Activated CD4-positive, alpha-beta memory T cell treated with anti-CD3 and anti-CD28 coated beads for 36 hours (primary cell): ENCODE measurements at regions not wholly inside any gene's neighbourhood (a gene's known extent, or its start where the extent isn't known, plus 50 kb on each side); places are given as distances from the start of the nearest gene placed in this dataset.

Experiments used
- CTCF ChIA-PET: fragments of 350-600 bp; sonication (Branson Sonifier 250); formaldehyde crosslinking; loops from one replicate; lab custom pipeline; 2021; ENCODE audit warnings: antibody characterized with exemption, inconsistent platforms; lab: Charles Lee
- POLR2A ChIA-PET: fragments of 350-600 bp; sonication (Branson Sonifier 250); formaldehyde crosslinking; loops from one replicate; lab custom pipeline; 2021; ENCODE audit warnings: antibody characterized with exemption; lab: Charles Lee
- DNase-seq: peaks from one replicate; pipeline ENCODE4 v3.0.0-alpha.2; 2020
- H3K27ac Mint-ChIP-seq: one replicate; pipeline ENCODE4 v1.8.0; 2021; ENCODE audit warnings: mixed read lengths
- H3K27me3 Mint-ChIP-seq: one replicate; pipeline ENCODE4 v1.8.0; 2021; ENCODE audit warnings: mixed read lengths
- H3K36me3 Mint-ChIP-seq: one replicate; pipeline ENCODE4 v1.8.0; 2021; ENCODE audit warnings: mixed read lengths
- H3K4me1 Mint-ChIP-seq: one replicate; pipeline ENCODE4 v1.8.0; 2021; ENCODE audit warnings: low read depth, mixed read lengths
- H3K4me3 Mint-ChIP-seq: one replicate; pipeline ENCODE4 v1.8.0; 2021; ENCODE audit warnings: mild to moderate bottlenecking, mixed read lengths
- H3K9me3 Mint-ChIP-seq: one replicate; pipeline ENCODE4 v1.8.0; 2021; ENCODE audit warnings: mixed read lengths
- intact Hi-C: fragments of 100-400 bp; cut with micrococcal nuclease; formaldehyde crosslinking; loops from one replicate; pipeline ENCODE4 v1.15.1; 2023

DNA sequence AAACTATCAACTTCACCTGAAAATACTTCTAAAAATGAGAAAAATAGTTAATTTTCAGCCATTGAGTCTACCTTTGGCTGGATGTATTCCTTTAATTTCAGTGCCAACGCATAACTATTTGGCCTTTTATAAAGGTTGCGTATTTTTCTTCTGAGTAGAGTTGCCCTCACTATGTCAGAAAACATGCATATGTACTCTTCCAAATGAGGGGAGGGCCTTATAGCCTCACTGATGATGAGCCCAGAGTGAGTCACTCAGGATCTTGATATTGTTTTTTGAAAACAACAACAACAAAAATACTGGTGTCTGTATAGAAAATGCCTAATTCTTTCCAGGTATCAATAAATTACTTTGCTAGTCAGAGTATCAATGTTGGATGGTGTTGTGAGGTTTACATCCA, 349.3 kb downstream of the FBXO8 start:
- H3K4me1 Mint-ChIP-seq, result no peaks in the 10 kb centered on the region
- H3K4me3 Mint-ChIP-seq, result no peak overlapping the region
- ChIA-PET POLR2A (no interaction called here), CTCF (no interaction called here)
- intact Hi-C loops, result no loop called here
- H3K9me3 Mint-ChIP-seq, result no peaks in the 10 kb centered on the region
- H3K27me3 Mint-ChIP-seq, result no peaks in the 10 kb centered on the region
- H3K27ac Mint-ChIP-seq, result no peak overlapping the region
- DNase-seq, result no peak
- no peaks in the 10 kb centered on the region for H3K36me3 Mint-ChIP-seq

DNA sequence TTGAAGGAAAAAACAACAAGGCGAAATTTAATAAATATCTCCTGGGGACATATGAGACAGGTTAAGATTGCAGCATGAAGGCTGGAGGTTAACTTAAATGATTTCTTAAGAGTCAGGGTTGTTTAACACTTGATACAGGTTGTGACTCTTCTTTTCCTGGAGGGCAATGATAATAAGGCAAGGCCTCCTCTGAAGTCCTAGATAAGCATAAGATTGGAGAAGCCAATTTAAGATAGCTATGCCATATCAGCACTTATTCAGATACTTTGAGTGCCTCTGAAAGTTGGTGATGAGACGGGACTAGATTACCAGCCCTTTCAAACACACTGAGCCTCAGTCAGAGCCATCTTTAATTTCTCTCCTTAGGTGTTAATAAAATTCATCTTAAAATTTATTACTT, 350.8 kb downstream of the FBXO8 start:
- DNase-seq, result no peak
- intact Hi-C loops, result no loop called here
- Mint-ChIP-seq H3K4me1 (no peaks in the 10 kb centered on the region), H3K36me3 (no peaks in the 10 kb centered on the region), H3K27me3 (no peaks in the 10 kb centered on the region), H3K4me3 (no peak overlapping the region), H3K27ac (no peak overlapping the region), H3K9me3 (no peaks in the 10 kb centered on the region)
- ChIA-PET CTCF (no interaction called here), POLR2A (no interaction called here)

DNA sequence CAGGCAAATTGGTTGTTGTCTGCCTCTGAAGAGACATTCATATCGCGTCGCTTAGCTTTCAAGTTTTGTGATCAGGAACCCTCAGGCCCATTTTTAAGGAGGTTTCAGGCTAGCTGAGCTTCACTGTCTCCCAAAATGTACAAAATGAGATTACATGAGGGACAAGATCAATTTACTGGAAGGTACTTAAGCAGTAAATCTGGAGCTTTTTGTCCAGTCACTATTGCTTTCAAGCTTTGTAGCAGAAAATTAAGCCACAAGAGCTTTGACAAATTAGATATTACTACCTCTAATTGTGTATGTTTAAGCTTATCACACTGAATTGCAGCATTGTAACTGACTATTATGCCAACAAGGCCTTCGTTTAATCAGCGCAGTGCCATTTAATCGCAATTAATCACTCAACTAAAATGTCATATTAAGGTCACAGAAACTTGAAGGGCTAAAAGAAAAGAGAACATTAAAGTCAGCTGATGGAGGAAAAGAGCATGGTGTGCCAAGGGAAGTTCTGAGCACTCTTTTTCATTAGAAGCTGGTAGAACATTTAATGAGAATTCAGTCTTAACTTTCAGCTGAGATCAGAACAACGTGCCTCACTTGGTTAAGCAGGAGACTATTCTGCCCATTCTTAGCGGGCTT, 353.0 kb downstream of the FBXO8 start:
- H3K9me3 Mint-ChIP-seq, result no peaks in the 10 kb centered on the region
- no peaks in the 10 kb centered on the region for H3K36me3 Mint-ChIP-seq
- H3K4me3 Mint-ChIP-seq, result no peak overlapping the region
- H3K27ac Mint-ChIP-seq, result no peak overlapping the region
- CTCF ChIA-PET, result no interaction called here
- no peak for DNase-seq
- POLR2A ChIA-PET, result no interaction called here
- intact Hi-C loops, result no loop called here
- H3K4me1 Mint-ChIP-seq, result no peaks in the 10 kb centered on the region
- no peaks in the 10 kb centered on the region for H3K27me3 Mint-ChIP-seq

DNA sequence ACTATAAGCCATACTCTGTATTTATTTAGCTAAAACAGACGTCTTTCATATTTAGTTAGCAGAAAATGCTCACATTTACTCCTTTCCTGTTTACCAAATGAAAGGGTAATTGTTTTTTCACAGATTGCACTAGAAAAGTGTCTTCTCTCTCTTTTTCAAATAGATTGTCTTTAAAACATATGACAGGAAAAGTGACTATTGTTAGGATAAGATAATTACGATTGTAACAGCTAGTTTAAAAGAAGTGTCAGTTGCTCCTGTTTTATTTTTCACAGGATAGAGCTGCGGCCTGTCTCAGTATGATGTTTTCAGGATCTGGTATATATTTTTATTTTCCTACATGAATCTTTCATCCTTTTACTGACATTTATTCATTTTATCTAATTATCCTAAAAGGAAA, 353.5 kb downstream of the FBXO8 start:
- Mint-ChIP-seq H3K4me1 (no peaks in the 10 kb centered on the region), H3K27me3 (no peaks in the 10 kb centered on the region), H3K36me3 (no peaks in the 10 kb centered on the region), H3K9me3 (no peaks in the 10 kb centered on the region), H3K27ac (no peak overlapping the region), H3K4me3 (no peak overlapping the region)
- intact Hi-C loops, result no loop called here
- CTCF ChIA-PET, result no interaction called here
- POLR2A ChIA-PET, result no interaction called here
- no peak for DNase-seq

DNA sequence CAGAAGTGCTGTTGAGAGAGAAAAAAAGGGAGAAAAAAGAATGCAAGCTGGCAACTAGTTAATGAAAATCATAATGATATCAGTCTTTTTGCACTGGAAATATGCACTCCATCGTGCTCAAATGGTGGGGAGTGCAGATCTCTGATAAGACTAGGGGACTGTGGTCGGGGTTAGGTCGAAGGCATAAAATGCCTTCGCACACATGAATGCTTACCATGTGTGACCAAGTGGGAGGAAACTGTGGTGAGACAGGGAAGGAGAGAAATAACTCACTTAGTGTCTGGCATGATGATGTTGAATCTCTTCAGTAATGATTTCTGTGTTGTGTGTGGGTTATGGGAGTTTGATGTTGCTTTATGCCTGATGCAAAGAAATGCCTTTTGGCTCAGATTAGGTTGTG, 358.9 kb downstream of the FBXO8 start:
- POLR2A ChIA-PET, result no interaction called here

DNA sequence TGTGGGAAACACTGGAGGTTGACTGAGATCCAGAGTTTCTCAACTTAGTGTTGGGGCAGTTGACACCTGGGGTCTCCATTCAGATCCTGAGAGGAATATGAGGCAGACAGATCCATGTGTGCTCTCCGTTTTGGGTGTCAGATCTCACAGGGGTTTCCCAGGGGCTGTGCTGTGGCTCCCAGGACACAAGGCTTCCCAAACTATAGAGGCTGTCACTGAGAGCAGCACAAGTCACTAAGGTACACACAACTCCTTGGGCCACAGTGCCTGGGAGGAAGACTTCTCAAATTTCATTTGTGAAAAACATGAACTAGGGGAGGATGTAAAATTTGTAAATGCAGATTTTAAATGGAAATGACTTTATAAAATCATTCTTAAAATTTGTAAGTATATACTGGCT, 363.6 kb downstream of the FBXO8 start:
- Mint-ChIP-seq H3K27ac (no peak overlapping the region), H3K36me3 (no peaks in the 10 kb centered on the region), H3K27me3 (no peaks in the 10 kb centered on the region), H3K4me1 (no peaks in the 10 kb centered on the region), H3K4me3 (no peak overlapping the region), H3K9me3 (no peaks in the 10 kb centered on the region)
- ChIA-PET CTCF (no interaction called here), POLR2A (no interaction called here)
- intact Hi-C loops, result no loop called here
- no peak for DNase-seq

More for the DNA sequence above, 358.9 kb downstream of the FBXO8 start:
- H3K27ac Mint-ChIP-seq, result no peak overlapping the region
- intact Hi-C loops, result no loop called here
- no peak for DNase-seq
- H3K4me1 Mint-ChIP-seq, result no peaks in the 10 kb centered on the region
- H3K27me3 Mint-ChIP-seq, result no peaks in the 10 kb centered on the region
- no peak overlapping the region for H3K4me3 Mint-ChIP-seq
- H3K9me3 Mint-ChIP-seq, result no peaks in the 10 kb centered on the region
- H3K36me3 Mint-ChIP-seq, result no peaks in the 10 kb centered on the region
- CTCF ChIA-PET, result no interaction called here

DNA sequence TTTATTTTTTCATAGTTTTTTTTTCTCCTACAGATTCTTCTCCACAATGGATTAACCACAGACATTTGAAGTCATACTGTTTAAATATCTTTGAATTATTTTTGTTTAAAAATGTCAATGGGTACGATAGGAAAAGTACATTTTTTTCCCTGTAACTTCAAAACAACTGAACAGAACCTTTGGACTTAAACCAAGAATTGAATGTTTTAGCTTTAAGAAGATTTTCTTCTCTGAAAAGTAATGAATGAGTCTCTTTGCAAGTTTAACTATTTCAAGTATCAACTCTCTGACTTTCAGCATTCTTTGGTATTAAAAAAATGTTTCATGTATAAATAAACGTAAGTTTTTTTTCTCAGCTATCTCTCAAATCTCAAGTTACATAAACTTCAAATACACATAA, 364.3 kb downstream of the FBXO8 start:
- Mint-ChIP-seq H3K36me3 (no peaks in the 10 kb centered on the region), H3K27ac (no peak overlapping the region), H3K4me3 (no peak overlapping the region), H3K27me3 (no peaks in the 10 kb centered on the region), H3K4me1 (no peaks in the 10 kb centered on the region), H3K9me3 (no peaks in the 10 kb centered on the region)
- CTCF ChIA-PET, result no interaction called here
- POLR2A ChIA-PET, result no interaction called here
- intact Hi-C loops, result no loop called here
- no peak for DNase-seq

DNA sequence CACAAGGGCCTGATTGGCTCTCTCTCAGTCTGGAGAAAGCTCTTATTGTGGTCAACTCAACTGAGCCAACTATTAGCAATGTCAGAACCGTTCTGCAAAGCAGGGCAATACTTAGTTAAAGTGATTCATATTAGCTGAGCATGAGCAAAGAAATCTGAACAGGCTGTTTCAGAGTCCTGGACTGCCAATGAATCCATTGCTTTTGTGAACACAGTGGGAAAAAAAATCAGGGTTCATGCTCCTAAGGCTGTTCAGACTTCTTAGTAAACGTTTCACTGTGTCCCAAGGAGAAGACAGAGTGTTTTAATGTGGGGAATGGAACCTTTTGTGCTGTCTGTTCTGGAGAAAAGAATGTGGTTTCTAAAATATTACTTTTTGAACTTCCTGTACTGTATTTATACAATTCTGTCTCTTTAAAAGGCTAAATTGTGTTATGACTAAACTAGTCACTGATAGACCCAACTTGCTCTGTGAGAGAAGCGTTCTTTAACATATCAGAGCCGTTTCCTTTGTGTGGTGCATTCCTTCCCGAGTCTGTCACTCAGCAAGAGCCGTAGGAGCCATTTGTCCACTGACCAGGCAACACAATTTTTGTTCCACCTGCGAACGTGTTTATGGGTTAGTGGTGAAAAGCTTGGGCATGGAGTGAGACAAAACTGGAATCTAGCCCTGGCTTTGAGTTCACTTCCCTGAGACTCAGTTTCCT, 366.1 kb downstream of the FBXO8 start:
- no peak overlapping the region for H3K27ac Mint-ChIP-seq
- H3K27me3 Mint-ChIP-seq, result no peaks in the 10 kb centered on the region
- H3K9me3 Mint-ChIP-seq, result no peaks in the 10 kb centered on the region
- intact Hi-C loops, result no loop called here
- DNase-seq, result no peak
- ChIA-PET POLR2A (no interaction called here), CTCF (no interaction called here)
- no peak overlapping the region for H3K4me3 Mint-ChIP-seq
- no peaks in the 10 kb centered on the region for H3K36me3 Mint-ChIP-seq
- no peaks in the 10 kb centered on the region for H3K4me1 Mint-ChIP-seq

DNA sequence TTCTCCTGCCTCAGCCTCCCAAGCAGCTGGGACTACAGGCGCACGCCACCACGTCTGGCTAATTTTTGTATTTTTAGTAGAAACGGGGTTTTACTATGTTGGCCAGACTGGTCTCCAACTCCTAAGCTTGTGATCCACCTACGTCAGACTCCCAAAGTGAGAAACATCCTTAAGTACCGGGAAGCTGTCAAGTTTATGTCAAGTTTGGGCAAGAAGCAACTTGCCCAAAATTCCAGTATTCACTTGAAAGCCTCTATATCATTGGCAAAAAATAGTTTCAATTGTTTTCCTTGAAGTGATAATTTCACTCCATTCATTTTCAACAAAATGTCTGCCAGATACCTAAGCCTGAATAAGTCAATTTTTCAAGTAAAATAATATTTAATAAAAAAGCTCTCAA, 370.0 kb downstream of the FBXO8 start:
- no peak overlapping the region for H3K27ac Mint-ChIP-seq
- no peaks in the 10 kb centered on the region for H3K36me3 Mint-ChIP-seq
- H3K4me3 Mint-ChIP-seq, result no peak overlapping the region
- CTCF ChIA-PET, result no interaction called here
- POLR2A ChIA-PET, result no interaction called here
- no peak for DNase-seq
- intact Hi-C loops, result no loop called here
- H3K27me3 Mint-ChIP-seq, result no peaks in the 10 kb centered on the region
- H3K9me3 Mint-ChIP-seq, result no peaks in the 10 kb centered on the region
- no peaks in the 10 kb centered on the region for H3K4me1 Mint-ChIP-seq

DNA sequence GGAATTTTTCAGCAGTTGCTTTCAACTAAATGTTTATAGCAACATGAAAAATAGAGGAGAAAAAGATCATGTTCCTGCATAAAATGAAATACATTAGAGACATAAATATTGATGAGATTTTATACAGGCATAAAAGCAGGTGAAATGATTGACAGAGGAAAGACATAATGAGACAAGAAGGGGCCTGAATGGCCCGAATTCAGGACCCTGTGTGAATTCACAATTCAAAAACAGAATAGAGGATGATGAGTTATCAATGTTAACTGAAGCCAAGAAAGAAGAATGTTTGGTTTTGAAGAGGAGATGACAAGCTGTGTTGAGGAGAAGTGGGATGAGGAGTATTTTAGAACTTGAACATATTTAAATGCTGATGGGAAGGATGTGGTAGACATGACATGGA, 371.1 kb downstream of the FBXO8 start:
- intact Hi-C loops, result no loop called here
- no peaks in the 10 kb centered on the region for H3K9me3 Mint-ChIP-seq
- DNase-seq, result no peak
- no peak overlapping the region for H3K27ac Mint-ChIP-seq
- POLR2A ChIA-PET, result no interaction called here
- no peaks in the 10 kb centered on the region for H3K36me3 Mint-ChIP-seq
- H3K4me1 Mint-ChIP-seq, result no peaks in the 10 kb centered on the region
- H3K27me3 Mint-ChIP-seq, result no peaks in the 10 kb centered on the region
- CTCF ChIA-PET, result no interaction called here
- H3K4me3 Mint-ChIP-seq, result no peak overlapping the region

DNA sequence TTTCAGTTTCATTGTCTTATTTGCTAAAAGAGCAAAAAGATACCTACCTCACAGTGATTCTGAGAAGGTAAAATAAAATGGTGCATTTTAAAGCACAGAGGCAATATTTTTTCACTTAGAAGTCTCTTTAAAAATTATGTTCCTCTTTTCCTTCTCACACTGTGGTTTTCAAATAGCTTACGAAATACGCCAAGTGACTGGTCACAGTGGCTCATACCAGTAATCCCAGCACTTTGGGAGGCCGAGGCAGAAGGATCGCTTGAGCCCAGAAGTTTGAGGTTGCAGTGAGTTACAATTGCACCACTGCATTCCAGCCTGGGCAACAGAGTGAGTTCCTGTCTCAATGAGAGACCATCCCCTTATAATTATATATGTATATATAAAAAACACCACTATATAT, 372.6 kb downstream of the FBXO8 start:
- H3K27me3 Mint-ChIP-seq, result no peaks in the 10 kb centered on the region
- H3K27ac Mint-ChIP-seq, result no peak overlapping the region
- H3K4me1 Mint-ChIP-seq, result no peaks in the 10 kb centered on the region
- H3K36me3 Mint-ChIP-seq, result no peaks in the 10 kb centered on the region
- no peaks in the 10 kb centered on the region for H3K9me3 Mint-ChIP-seq
- intact Hi-C loops, result no loop called here
- no peak for DNase-seq
- POLR2A ChIA-PET, result no interaction called here
- H3K4me3 Mint-ChIP-seq, result no peak overlapping the region
- CTCF ChIA-PET, result no interaction called here

DNA sequence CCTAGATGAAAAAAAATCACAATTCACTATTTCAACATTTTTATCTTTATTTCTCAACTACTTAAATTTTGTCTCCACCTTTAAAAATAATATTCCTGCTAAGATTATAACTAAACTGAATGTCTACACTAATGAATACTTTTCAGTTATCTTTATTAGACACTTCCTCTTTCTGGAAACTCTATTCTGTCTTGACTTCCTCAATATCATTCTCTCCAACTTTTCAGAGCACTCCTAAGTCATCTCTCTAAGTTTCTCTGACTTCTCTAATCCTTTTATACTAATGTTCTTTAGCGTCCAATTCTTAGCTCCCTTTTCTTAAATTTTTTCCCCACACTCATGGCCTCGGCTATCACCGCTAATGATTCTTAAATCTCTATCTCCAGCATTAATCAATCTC, 374.2 kb downstream of the FBXO8 start:
- ChIA-PET POLR2A (no interaction called here), CTCF (no interaction called here)
- Mint-ChIP-seq H3K9me3 (no peaks in the 10 kb centered on the region), H3K4me1 (no peaks in the 10 kb centered on the region), H3K36me3 (no peaks in the 10 kb centered on the region), H3K27ac (no peak overlapping the region), H3K4me3 (no peak overlapping the region), H3K27me3 (no peaks in the 10 kb centered on the region)
- intact Hi-C loops, result no loop called here
- DNase-seq, result no peak

DNA sequence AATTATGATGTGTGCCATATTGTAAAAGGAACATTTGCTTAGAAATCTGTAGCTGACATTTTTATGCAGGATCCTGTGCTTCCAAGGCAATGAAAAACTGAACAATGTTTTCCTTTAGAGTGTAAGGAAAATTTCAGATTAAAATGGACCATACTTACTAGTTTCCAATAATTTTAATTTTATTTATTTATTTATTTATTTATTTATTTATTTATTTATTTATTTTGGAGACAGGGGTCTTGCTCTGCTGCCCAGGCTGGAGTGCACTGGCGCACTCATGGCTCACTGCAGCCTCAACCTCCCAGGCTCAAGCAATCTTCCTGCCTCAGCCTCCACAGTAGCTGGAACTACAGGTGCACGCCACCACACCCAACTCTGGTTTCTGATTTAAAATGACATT, 369.8 kb upstream of the HAND2 start:
- Mint-ChIP-seq H3K4me3 (no peak overlapping the region), H3K9me3 (peaks cover 3% of the 10 kb centered on the region), H3K4me1 (no peaks in the 10 kb centered on the region), H3K27me3 (no peaks in the 10 kb centered on the region), H3K27ac (no peak overlapping the region), H3K36me3 (no peaks in the 10 kb centered on the region)
- no peak for DNase-seq
- CTCF ChIA-PET, result no interaction called here
- intact Hi-C loops, result no loop called here
- POLR2A ChIA-PET, result no interaction called here
